Ascending aorta (tissue), 2 donors: ENCODE measurements at regions not wholly inside any gene's neighbourhood (a gene's known extent, or its start where the extent isn't known, plus 50 kb on each side); places are given as distances from the start of the nearest gene placed in this dataset.

ENCODE experiments used
- DNase-seq, 2 donors: peaks; one replicate each; pipeline ENCODE4 v3.0.0-alpha.2; 2019; ENCODE audit warnings: low spot score in 2 of 2
- H3K27ac ChIP-seq, 2 donors: fragments of 200-600 bp; sonication (generic); one replicate each; pipeline ENCODE4 v1.5.1; 2016 to 2017; ENCODE audit warnings: mild to moderate bottlenecking in 1 of 2
- H3K27me3 ChIP-seq: fragments of 200-600 bp; sonication (generic); one replicate; pipeline ENCODE4 v1.5.1; 2017
- H3K36me3 ChIP-seq, 2 donors: fragments of 200-600 bp; sonication (generic); one replicate each; pipeline ENCODE4 v1.5.1; 2016
- H3K4me1 ChIP-seq, 2 donors: fragments of 200-600 bp; sonication (generic); one replicate each; pipeline ENCODE4 v1.5.1; 2016 to 2017; ENCODE audit warnings: mild to moderate bottlenecking in 1 of 2
- H3K4me3 ChIP-seq, 2 donors: fragments of 200-600 bp; sonication (generic); one replicate each; pipeline ENCODE4 v1.5.1; 2016 to 2017; ENCODE audit warnings: mild to moderate bottlenecking in 1 of 2
- H3K9me3 ChIP-seq, 2 donors: fragments of 200-600 bp; sonication (generic); one replicate each; pipeline ENCODE4 v1.5.1; 2016
- CTCF ChIP-seq, 3 experiments: fragments of 200-600 bp in 2 of 3; fragments of 450-650 bp in 1 of 3; sonication (generic) in 2 of 3; IDR thresholded peaks; one replicate each; pipeline ENCODE4 v1.5.1; 2016 to 2019; ENCODE audit warnings: antibody characterized with exemption in 3 of 3, mild to moderate bottlenecking in 1 of 3, moderate library complexity in 1 of 3
- intact Hi-C: fragments of 100-400 bp; cut with DNase I; formaldehyde crosslinking; loops from one replicate; pipeline ENCODE4 v1.15.1; 2023

- Histone ChIP-seq H3K4me3 (no peak overlapping the region), H3K36me3 (no peaks in the 10 kb centered on the region), H3K27me3 (no peaks in the 10 kb centered on the region), H3K27ac (no peak overlapping the region), H3K9me3 (no peaks in the 10 kb centered on the region), H3K4me1 (no peaks in the 10 kb centered on the region)
- intact Hi-C loops: no loop called here
- TF ChIP-seq CTCF (IDR thresholded peaks at IDR 0.05): no peak
- no peak for DNase-seq
These were observed 436.8 kb upstream of the CNTN4 start for GRCh38 chr3:1661839-1662238.

GRCh38 chr3:1664266-1664665 lies 434.4 kb upstream of the CNTN4 start:
- Histone ChIP-seq H3K9me3 (no peaks in the 10 kb centered on the region), H3K4me3 (no peak overlapping the region), H3K27me3 (no peaks in the 10 kb centered on the region), H3K27ac (no peak overlapping the region), H3K36me3 (no peaks in the 10 kb centered on the region), H3K4me1 (no peaks in the 10 kb centered on the region)
- TF ChIP-seq CTCF (IDR thresholded peaks at IDR 0.05): no peak
- DNase-seq: no peak
- intact Hi-C loops: no loop called here

GRCh38 chr3:1666865-1667264 lies 431.8 kb upstream of the CNTN4 start:
- H3K36me3 ChIP-seq: no peaks in the 10 kb centered on the region
- intact Hi-C loops: no loop called here

GRCh38 chr3:1677576-1678156 lies 421.0 kb upstream of the CNTN4 start:
- intact Hi-C loops: no loop called here
- no peak for DNase-seq
- no peak for TF ChIP-seq CTCF (IDR thresholded peaks at IDR 0.05)
- Histone ChIP-seq H3K27ac (no peak overlapping the region), H3K4me1 (no peaks in the 10 kb centered on the region), H3K36me3 (no peaks in the 10 kb centered on the region), H3K4me3 (no peak overlapping the region), H3K27me3 (no peaks in the 10 kb centered on the region), H3K9me3 (no peaks in the 10 kb centered on the region)

More at GRCh38 chr3:1666865-1667264, 431.8 kb upstream of the CNTN4 start:
- no peak for DNase-seq
- Histone ChIP-seq H3K4me1 (no peaks in the 10 kb centered on the region), H3K27ac (no peak overlapping the region), H3K4me3 (no peak overlapping the region), H3K27me3 (no peaks in the 10 kb centered on the region), H3K9me3 (no peaks in the 10 kb centered on the region)
- TF ChIP-seq CTCF (IDR thresholded peaks at IDR 0.05): no peak

- intact Hi-C loops: no loop called here
- no peaks in the 10 kb centered on the region for H3K36me3 ChIP-seq
- no peak for DNase-seq
- no peak overlapping the region for H3K27ac ChIP-seq
- no peaks in the 10 kb centered on the region for H3K9me3 ChIP-seq
- no peaks in the 10 kb centered on the region for H3K27me3 ChIP-seq
- no peak overlapping the region for H3K4me3 ChIP-seq
- TF ChIP-seq CTCF (IDR thresholded peaks at IDR 0.05): no peak
- H3K4me1 ChIP-seq: no peaks in the 10 kb centered on the region
These were observed 406.2 kb upstream of the CNTN4 start for GRCh38 chr3:1692428-1692827.

GRCh38 chr3:1693145-1693544 lies 405.5 kb upstream of the CNTN4 start:
- Histone ChIP-seq H3K4me3 (no peak overlapping the region), H3K4me1 (no peaks in the 10 kb centered on the region)

More at GRCh38 chr3:1693145-1693544, 405.5 kb upstream of the CNTN4 start:
- intact Hi-C loops: no loop called here
- no peaks in the 10 kb centered on the region for H3K36me3 ChIP-seq
- no peak overlapping the region for H3K27ac ChIP-seq
- no peaks in the 10 kb centered on the region for H3K27me3 ChIP-seq
- H3K9me3 ChIP-seq: no peaks in the 10 kb centered on the region
- DNase-seq: no peak
- no peak for TF ChIP-seq CTCF (IDR thresholded peaks at IDR 0.05)
